Right ventricle myocardium inferior (tissue), 1 donor: ENCODE measurements at regions not wholly inside any gene's neighbourhood (a gene's known extent, or its start where the extent isn't known, plus 50 kb on each side); places are given as distances from the start of the nearest gene placed in this dataset.

Experiments
- ATAC-seq: fragments of 200-7000 bp; cut with Tn5 transposase; one replicate; pipeline ENCODE4 v1.9.1; 2020; ENCODE audit warnings: mild to moderate bottlenecking, moderate library complexity
- DNase-seq: peaks from one replicate; pipeline ENCODE4 v3.0.0; 2021; ENCODE audit errors: missing footprints
- intact Hi-C: fragments of 100-400 bp; cut with DNase I; formaldehyde crosslinking; loops from one replicate; pipeline ENCODE4 v1.11.0; 2022
- donor health status: DM: no; HTN: yes; CAD: no; lungs with severe emphysema.

GRCh38 chr13:44072536-44072935 lies 192.8 kb downstream of the LACC1 start:
- DNase-seq = no peak
- no peak for ATAC-seq
- intact Hi-C loops = no loop called here

DNA sequence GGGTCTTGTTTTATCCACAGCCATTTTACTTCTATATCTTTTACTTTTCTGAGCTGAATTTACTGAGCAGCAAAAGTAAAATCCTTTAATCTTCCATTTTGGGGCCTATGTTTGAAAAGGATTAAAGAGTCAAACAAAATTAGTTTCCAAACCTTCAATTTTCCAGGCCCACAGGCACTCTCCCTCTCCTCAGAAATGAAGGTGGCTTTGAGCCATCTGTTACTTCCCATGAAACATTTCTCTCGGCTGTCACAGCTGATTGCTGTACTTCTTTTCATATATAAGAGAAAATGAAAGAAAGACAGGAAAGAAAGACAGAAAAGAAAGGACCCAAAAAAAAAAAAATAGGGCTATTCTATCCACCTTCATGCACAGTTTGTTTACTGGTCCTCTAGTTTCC lies 194.9 kb downstream of the LACC1 start:
- ATAC-seq (no peak), DNase-seq (no peak)
- intact Hi-C loops = no loop called here

- ATAC-seq (peak; percentile 37), DNase-seq (no peak)
- intact Hi-C loops = no loop called here
These were observed 195.4 kb downstream of the LACC1 start for GRCh38 chr13:44075113-44075512.

- DNase-seq (no peak), ATAC-seq (no peak)
- intact Hi-C loops = no loop called here
These were observed 199.2 kb downstream of the LACC1 start for GRCh38 chr13:44078806-44079376.

DNA sequence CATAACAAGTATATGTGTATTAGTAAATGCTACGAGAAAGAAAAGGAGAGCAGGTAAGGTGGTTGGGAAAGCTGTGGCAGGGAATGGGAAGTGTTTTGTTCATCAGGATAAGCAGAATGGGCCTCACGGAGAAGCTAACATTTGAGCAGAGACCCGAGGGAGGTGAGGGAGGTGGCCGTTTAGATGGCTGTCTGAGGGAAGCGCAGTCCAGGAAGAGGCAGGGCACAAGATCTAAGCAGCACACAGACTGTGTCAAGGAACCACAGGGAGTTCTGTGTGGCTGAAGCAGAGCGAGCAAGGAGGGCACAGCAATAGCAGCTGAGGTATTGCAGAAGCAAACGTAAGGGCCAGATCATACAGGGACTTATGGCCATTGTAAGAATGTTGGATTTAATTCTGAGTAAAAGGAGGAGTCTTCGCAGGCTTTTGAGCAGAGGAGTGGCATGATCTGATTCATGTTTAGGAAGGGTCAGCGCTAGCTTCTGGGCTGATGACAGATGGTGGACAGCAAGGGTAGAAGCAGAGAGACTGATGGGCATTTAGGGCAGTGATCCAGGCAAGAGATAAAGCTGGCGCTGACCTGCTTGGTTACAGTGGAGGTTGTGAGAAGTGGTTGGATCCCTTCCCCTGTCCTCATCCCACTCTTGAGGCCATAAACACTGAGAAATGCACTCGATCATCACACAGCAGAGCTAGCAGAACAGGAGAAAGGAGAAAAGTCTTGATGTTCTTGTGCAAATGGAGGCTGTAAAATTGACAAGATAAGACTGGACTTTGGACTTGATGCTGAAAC lies 199.9 kb downstream of the LACC1 start:
- no peak for DNase-seq
- ATAC-seq = no peak
- intact Hi-C loops = no loop called here

DNA sequence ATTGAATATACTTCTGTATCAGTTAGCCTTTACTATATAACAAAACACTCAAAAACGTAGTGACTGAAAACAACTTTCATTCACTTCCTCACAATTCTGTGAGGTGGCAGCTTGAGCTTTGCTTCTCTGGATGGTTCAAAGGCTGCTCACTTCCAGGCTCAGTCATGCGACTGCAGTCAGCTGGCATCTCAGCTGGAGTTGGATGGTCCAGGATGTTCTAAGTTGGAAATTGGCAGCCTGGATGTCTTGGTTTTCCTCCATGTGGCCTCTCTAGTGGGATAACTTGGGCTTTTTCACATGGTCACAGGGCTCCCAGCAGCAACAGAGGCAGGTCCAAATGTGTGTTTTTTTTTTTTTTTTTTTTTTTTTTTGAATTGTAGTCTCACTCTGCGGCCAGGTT lies 204.4 kb downstream of the LACC1 start:
- peak; percentile 46 for ATAC-seq
- intact Hi-C loops = no loop called here

DNA sequence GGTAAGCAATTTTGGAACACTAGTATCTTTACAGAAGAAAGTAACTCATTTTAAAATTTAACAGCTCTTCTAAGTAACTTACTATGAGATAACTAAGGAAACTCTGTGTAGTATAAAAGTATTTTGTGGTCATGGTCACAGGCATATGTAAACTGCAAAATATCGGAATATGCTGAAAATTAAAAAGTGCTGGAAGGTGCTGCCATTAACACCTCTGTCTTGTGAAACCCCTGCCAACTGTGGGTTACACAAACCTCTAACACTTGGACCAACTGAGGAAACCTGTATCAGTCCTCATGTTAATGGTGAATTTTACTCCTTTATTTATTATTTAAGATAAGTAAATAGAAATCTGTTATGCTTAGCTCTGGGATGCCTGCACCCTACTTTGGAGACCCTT lies 206.7 kb downstream of the LACC1 start:
- intact Hi-C loops = no loop called here
- no peak for ATAC-seq

More for the DNA sequence above, 204.4 kb downstream of the LACC1 start:
- no peak for DNase-seq

GRCh38 chr13:44088411-44088810 lies 208.7 kb downstream of the LACC1 start:
- ATAC-seq (no peak), DNase-seq (no peak)
- intact Hi-C loops = no loop called here

More for the DNA sequence above, 206.7 kb downstream of the LACC1 start:
- no peak for DNase-seq

DNA sequence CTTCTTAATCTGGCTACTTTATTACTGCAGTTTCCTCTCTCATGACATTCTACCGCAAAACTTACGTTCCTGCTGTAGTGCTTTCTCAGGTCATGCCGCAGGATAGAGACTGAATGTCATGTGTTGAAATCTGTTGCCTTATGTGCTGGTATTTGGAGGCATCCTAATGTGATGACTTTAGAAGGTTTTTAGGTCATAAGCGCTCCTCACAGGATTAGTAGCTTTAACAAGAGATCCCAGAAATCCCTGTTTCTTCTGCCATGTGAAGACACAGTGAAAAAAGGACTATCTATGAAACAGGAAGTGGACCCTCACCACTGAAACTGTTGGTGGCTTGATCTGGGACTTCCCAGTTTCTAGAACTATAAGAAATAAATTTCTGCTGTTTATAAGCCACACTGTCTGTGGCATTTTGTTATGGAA lies 209.3 kb downstream of the LACC1 start:
- DNase-seq (no peak), ATAC-seq (no peak)
- intact Hi-C loops = no loop called here

GRCh38 chr13:44089452-44089851 lies 209.7 kb downstream of the LACC1 start:
- no peak for DNase-seq
- ATAC-seq = no peak
- intact Hi-C loops = no loop called here

DNA sequence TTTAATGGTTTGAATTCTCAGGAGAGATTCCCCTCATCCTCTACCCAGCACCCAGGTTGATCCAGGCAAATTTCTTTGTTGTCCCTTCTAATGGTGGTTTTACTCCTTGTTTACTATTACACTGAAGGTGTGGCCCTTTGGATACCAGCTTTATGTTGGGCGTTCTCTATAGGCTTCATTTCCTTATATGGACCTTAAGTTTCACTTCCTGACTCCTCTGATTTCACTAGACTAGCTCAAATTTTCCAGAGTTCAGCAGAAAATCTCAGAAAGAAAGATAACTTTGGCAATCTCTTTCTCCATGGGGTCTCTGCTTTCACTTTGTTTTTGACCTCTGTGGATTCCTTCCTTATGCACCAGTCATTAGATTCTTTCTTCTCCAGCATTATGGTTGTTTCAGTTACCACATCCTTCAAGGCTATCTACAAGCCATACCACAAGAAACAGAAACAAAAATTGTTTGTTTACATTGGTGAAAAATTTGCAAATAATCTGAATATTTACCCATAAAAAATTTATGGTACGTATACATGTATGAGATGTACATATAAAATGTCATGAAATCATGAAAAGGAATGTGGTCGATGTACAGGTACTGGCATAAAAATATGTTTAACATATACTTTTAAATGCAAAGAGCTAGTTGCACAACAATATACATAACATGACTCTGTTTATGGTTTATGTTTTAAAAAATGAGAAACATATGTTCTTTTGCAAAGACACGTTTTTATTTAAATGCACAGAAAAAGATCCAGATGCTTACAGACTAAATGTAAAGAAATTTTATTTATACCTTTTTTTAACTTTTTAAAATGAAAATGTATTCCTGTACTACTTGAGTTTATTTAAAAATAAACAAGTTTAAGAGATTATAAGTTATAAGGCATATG lies 212.6 kb downstream of the LACC1 start:
- no peak for ATAC-seq
- DNase-seq = no peak
- intact Hi-C loops = no loop called here

- intact Hi-C loops = no loop called here
- ATAC-seq (no peak), DNase-seq (no peak)
These were observed 214.2 kb downstream of the LACC1 start for GRCh38 chr13:44093607-44094564.

- intact Hi-C loops = no loop called here
- DNase-seq = no peak
- ATAC-seq = no peak
These were observed 217.2 kb downstream of the LACC1 start for GRCh38 chr13:44096901-44097300.

DNA sequence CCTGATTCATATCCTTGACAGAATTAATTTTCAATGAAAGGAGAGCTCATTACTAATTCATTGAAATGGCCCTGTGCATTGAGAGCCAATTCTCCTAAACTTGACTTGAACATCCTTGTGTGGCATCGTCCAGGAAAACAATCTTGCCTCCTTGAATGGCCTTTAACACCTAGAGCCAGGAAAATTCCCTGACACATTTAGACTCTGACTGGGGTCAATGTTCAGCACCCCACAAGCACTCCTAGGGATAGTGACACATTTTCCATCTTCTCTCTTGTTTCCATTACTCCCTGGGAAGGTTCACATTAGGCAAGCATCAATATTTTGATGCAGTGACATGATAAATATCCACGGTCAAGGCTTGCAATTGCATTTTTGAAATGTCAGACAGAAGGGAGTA lies 218.9 kb downstream of the LACC1 start:
- DNase-seq (no peak), ATAC-seq (no peak)
- intact Hi-C loops = no loop called here

GRCh38 chr13:44101347-44102083 lies 221.8 kb downstream of the LACC1 start:
- intact Hi-C loops = no loop called here
- ATAC-seq (no peak), DNase-seq (no peak)

- DNase-seq = no peak
- no peak for ATAC-seq
- intact Hi-C loops = no loop called here
These were observed 223.9 kb downstream of the LACC1 start for GRCh38 chr13:44103429-44104196.

DNA sequence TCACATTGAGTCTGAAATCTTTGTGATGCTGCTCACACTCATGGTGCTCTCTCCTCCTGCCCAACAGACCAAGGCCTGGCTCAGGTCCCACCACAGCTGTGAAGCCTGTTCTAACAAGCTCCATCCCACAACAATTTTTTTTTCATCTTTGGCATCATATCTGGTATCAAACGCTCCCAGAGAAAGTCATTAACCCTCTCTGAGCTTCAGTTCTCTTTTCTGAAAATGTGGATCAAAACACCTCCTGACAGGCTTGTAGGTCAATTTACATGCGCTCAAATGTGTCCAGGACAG lies 224.4 kb downstream of the LACC1 start:
- intact Hi-C loops = no loop called here
- ATAC-seq (no peak), DNase-seq (no peak)
